Vagina (tissue), 2 donors: ENCODE measurements at regions not wholly inside any gene's neighbourhood (a gene's known extent, or its start where the extent isn't known, plus 50 kb on each side); places are given as distances from the start of the nearest gene placed in this dataset.

Experiments used
- POLR2A ChIP-seq, 2 donors: fragments of 450-650 bp; IDR thresholded peaks; one replicate each; pipeline ENCODE4 v1.6.1; 2017; ENCODE audit warnings: antibody characterized with exemption in 2 of 2, mild to moderate bottlenecking in 2 of 2, moderate library complexity in 2 of 2
- POLR2AphosphoS5 ChIP-seq, 2 donors: sonication (generic); formaldehyde crosslinking; IDR thresholded peaks; one replicate each; pipeline ENCODE4 v1.9.0; 2017; ENCODE audit warnings: antibody characterized with exemption in 2 of 2, mild to moderate bottlenecking in 2 of 2, low read depth in 1 of 2; ENCODE audit not compliant: insufficient read depth in 1 of 2
- TF ChIP-seq, protein P1 (sequence below), 3 experiments: fragments of 450-650 bp in 2 of 3; fragments of 200-600 bp in 1 of 3; sonication (generic) in 1 of 3; IDR thresholded peaks; one replicate each; pipeline ENCODE4 v1.5.1; 2017 to 2019; ENCODE audit warnings: antibody characterized with exemption in 3 of 3, mild to moderate bottlenecking in 2 of 3, moderate library complexity in 2 of 3

DNA sequence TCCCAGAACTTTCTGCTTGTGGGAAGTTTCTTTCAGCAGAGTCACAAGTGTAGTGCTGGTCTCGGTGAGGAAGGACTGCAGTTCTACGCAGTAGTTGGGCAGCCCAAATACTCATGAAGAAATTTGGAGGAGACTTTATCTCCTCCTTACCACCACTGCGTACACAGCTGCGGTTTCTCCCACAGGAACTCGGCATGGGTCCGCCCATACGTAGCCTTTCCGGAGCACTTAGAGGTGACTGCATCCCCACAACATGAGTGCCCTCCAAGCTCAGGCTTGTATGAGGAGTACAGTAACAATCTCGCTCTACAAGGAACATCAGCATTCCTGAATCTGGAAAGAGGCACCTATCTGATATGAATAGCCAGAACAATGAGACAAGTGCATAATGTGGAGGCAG lies 549.2 kb upstream of the SEMA3D start:
- TF ChIP-seq, protein P1, sequence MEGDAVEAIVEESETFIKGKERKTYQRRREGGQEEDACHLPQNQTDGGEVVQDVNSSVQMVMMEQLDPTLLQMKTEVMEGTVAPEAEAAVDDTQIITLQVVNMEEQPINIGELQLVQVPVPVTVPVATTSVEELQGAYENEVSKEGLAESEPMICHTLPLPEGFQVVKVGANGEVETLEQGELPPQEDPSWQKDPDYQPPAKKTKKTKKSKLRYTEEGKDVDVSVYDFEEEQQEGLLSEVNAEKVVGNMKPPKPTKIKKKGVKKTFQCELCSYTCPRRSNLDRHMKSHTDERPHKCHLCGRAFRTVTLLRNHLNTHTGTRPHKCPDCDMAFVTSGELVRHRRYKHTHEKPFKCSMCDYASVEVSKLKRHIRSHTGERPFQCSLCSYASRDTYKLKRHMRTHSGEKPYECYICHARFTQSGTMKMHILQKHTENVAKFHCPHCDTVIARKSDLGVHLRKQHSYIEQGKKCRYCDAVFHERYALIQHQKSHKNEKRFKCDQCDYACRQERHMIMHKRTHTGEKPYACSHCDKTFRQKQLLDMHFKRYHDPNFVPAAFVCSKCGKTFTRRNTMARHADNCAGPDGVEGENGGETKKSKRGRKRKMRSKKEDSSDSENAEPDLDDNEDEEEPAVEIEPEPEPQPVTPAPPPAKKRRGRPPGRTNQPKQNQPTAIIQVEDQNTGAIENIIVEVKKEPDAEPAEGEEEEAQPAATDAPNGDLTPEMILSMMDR (IDR thresholded peaks at IDR 0.05) = no peak
- no peak for TF ChIP-seq POLR2AphosphoS5 (IDR thresholded peaks at IDR 0.05; ENCODE audit: insufficient read depth in 1 of 2, low read depth in 1 of 2)
- TF ChIP-seq POLR2A (IDR thresholded peaks at IDR 0.05) = no peak
